Raji (cell line): ENCODE measurements at regions not wholly inside any gene's neighbourhood (a gene's known extent, or its start where the extent isn't known, plus 50 kb on each side); places are given as distances from the start of the nearest gene placed in this dataset.

Source experiments
- POLR2A ChIP-seq: IDR thresholded peaks from 2 replicates; pipeline ENCODE4 v1.6.1; 2011; ENCODE audit warnings: low read depth, low read length, control low read depth; ENCODE audit not compliant: insufficient read depth

DNA sequence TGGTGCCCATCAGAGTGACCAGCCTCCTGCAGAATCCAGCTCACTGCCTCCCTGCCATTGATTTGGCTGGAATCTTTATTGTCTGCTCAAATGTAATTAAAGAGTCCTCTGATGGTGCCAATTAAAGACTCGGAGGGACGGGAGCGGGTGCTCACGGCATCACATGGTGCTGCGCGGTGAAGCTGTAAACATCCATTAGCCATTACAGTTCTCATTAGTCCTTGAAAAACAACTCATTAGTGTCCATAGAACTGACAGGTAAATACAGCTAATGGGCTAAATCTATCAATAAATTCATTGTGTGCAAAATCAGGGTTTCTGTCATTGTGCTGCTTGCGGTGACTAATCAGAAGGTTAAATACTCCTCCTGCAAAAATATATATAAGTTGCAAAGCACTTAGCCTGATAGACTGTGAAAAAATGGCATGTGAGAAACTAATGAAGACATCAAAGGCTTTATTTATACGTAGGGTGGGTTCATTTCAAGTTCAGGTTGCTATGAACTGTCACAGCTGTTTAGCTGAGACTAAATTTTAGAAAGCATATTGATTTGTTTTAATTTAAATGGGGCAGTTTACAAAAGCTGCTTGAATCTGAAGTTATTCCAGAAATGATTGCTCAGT is 289.8 kb upstream of the POU3F1 start:
- TF ChIP-seq POLR2A: no peak

DNA sequence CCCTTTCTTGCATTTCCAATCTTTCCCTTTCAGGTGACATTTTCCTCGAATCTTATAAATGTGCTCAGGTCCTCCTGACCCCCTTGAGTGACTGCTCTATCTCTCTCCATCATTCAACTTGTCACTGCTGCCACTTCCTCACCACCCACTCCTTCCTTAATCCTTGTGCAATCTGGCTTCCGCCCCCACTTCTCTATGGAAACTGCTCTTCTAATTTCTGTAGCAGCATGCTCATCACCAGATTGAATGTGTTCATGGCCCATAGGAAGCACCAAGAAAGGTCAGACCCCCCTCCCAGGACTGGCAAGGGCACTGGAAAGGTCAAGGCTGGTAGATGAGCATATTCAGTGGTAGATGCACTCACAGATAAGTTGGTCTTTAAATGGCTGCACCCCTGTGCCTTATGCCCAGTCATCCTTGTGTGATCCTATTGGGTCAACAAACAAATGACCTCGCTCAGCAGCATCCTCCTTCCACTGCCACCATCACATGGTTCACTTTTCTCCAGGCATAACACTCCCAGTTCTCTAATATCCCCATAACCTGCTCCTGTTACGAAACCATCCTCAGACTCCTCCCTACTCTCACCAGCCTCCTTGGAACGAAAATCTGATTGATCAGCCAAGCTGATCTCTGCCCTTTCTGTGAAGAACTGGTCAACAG is 288.5 kb upstream of the POU3F1 start:
- TF ChIP-seq POLR2A: no peak

DNA sequence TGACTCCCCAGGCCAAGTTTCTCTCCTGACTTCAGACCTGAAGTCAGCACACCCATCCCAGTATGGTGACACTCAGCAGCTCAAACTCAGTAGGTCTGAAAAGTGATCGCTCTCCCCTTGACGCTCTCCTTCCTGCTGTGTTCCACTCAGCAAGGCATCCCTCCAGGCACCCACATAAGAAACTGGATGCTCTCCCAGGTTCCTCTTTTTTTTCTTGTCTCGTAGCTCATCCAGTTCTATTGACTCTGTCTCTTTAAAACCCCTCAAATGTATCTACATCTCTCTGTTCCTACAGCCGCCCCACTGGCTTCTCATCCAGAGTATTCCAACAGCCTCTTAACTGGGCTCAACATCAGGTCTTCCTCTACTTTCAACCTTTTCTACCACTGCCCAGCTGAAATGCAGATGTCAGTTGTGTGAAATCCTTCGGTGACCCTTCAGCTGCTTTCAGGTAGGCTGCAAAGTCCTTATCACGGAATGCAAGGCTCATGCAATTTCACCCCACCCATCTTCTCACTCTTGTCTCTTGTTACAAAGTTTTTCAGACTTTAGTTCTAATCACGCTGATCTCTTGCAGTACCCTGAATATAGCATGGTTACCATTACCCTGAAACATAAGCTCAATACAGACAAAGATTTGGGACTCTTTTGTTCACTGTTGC is 286.2 kb upstream of the POU3F1 start:
- TF ChIP-seq POLR2A: no peak

DNA sequence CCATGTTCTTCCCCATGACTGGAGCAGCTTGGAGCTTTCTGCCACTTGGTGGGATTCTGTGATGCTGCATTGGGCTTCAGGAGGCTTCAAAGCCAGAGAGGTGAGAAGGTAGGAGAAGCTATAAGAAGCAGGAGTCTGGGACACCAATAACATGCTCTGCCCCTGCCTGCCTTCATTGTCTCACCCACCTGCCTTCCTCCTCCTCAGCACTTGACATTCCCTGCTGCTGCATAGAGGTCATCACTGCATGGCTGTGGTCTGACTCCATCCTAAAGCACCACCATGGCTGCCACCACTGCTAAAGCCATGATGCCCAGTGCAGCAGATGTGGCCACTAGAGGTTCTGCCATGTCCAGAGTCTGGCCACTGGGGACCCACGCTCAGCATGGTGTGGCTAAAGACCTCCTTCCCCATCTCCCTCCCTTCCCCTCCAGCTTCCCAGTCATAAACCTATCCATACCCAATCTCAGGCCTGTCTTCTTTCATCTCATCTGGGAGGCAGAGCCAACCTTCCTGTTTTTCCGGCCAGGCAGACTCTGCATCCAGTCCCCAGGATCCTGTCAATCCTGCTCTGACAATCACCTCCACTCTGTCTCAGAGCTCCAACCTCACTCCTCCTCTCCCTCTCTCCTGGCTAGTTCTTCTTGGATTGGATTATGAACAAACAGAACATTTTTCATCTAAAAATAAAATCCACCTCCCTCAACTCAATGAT is 285.1 kb upstream of the POU3F1 start:
- no peak for TF ChIP-seq POLR2A

DNA sequence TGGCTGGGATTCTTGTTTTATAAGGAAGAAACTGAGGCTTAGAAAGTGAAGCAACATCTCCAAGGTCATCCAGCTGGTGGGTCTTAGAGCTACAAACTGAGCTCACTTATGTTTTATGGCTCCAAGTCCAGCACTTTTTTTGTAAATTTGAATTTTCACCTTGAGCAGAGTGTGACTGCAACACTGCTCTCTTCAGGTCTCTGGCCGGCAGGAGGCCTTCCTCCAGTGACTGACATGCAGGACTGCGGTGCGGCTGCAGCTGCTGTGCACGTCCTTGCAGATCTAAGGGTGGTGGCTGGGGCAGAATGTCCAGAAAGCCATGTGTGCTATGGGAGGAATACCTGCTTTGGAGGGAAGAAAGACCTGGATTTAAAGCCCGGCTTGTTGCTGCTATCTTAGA is 284.2 kb upstream of the POU3F1 start:
- TF ChIP-seq POLR2A: no peak

DNA sequence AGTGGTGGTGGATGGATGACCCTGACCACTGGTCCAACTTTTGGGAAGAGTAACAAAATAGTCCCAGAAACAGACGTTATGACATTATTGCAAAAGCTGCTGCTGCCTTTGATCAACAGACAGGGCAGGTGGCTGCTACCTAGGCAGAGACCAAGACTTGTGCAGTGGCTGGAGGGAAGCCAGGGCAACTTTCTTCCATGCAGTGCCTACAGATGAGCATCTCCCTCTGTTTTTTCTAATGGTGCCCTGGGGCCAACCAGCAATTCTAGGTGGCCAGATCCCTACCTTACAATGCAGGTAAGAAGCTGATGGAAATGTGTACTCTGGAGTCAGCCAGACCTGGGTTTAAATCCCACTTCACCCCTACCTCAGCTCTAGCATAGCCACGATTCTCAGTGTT is 283.1 kb upstream of the POU3F1 start:
- TF ChIP-seq POLR2A: no peak

DNA sequence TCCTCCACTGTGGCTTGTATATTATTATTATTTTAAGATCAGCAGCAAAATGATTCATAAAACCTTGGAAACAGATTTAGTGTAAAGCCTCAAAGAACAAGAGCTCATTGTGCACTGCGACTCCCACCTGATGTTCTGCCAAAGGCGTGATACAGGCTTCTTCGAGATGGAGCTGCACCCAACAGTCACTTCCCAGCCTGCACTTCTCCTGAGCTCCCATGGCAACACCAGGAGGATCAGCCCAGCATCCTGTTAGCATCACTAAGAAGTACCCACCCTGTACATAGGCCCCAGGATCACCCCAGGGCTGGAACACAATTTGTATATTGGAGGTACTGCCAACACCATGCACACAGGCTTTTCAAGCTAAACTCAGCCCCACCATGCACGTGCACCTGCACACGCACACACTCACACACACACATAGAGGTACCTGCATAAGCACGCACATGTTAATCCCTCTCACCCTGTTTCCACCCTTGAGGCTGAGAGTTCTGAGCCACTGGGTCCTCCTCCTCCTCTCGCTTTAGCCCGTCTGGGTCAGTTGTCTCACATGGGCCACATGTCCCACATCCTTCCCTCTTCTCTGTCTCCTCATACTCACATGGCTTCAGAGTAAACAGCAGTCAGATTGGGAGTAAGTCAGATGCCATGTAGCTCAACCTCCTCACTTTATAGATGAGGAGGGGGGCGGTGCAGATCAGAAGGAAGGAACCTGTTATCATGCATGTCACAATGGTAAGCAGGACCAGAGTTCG is 281.9 kb upstream of the POU3F1 start:
- no peak for TF ChIP-seq POLR2A

DNA sequence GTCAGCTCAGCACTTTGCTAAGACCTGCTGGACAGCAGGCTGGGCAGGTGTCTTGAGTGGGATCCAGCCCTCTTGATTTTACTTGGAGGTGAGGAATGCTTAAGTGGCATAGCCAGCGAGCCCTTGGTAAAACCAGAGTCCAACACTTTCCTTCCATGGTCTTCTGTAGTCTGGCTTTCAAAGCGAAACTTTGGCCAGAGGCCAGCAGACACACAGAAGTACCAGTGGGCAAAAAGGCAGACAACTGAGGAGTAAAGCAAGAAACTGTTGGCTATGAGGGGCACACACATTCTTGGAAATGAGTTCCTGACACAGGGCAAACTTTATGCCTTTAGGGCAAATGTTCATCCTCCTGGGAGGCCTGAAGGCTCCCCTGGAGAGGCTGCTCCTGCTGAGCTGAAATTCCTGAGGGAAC is 281.0 kb upstream of the POU3F1 start:
- no peak for TF ChIP-seq POLR2A

DNA sequence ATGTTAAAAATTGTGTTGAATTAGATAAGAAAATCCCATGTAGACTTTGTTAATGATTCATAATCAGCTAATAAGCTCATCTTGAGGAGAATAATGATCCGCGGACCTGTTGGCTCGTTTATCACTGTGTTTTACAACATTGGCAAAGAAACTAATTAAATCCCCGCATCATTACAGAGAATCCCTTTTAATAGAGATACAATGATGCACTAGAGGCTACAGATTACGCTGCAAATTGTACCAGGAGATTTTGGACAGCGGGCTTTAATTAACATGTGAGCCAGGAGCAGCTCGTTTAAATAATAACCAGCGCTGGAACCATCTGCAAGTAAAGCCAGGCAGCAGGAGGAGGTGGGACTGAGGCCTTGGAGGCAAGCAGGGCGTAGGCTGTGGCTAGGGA is 280.3 kb upstream of the POU3F1 start:
- TF ChIP-seq POLR2A: no peak

DNA sequence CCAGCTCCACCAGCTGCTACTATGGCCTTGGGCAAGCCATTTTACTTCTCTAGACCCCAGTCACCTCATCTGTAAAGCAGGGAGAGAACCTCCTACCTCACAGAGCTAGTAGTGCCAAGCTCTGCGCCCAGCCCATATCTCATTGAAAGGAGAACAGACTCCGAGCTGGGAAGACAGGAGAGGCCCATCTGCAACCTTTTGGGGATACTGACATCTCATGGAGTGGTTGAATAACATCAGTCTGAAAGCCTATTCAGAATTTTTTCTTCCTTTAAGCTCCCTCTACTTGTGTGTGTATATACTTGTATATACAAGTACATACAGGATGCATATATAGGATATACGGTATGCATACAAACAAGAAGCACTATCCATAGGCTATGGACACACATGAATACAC is 279.5 kb upstream of the POU3F1 start:
- TF ChIP-seq POLR2A: no peak

DNA sequence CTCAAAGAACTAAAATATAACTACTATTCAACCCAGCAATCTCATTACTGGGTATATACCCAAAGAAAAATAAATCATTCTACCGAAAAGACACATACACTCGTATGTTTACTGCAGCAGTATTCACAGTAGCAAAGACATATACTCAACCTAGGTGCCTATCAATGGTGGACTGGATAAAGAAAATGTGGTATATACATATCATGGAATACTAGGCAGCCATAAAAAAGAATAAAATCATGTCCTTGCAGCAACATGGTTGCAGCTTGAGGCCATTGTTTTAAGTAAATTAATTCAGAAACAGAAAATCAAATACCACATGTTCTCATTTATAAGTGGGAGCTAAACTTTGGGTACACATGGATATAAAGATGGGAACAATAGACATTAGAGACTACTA is 266.2 kb upstream of the POU3F1 start:
- TF ChIP-seq POLR2A: no peak

DNA sequence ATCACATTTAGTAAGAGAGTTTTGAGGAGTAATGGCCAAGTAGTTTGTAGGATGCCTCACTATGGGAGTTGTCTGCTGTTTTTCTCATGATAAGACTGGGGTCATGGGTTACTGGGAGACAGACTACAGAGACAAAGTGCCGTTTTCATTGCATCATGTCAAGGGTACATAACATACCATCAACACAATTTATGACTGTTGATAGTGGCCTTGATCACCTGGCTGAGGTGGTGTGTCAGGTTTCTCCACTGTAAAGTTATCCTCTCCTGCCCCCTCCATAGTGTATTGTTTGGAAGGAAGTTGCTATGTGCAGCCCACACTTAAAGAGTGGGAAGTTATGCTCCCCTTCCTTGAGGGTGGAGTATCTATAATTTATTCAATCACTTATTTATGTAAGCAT is 263.5 kb upstream of the POU3F1 start:
- TF ChIP-seq POLR2A: no peak

DNA sequence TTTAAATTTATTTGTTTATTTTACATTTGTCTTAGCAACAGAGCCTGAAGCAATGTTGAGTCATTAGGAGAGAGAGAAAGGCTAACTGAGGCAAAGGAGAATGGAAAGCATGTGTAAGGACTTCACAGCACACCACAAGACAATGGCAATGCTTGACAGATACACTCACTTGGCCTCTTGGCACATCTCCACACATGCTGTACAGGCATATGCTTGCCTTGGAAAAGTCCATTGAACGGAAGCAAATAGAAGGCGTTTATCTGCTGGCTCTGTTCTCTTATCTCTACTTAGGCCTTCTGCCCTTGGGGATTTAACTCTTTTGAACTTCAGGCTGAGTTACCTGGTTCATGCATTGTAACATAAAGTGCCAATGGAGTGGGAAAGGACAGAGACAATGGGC is 262.2 kb upstream of the POU3F1 start:
- TF ChIP-seq POLR2A: no peak

DNA sequence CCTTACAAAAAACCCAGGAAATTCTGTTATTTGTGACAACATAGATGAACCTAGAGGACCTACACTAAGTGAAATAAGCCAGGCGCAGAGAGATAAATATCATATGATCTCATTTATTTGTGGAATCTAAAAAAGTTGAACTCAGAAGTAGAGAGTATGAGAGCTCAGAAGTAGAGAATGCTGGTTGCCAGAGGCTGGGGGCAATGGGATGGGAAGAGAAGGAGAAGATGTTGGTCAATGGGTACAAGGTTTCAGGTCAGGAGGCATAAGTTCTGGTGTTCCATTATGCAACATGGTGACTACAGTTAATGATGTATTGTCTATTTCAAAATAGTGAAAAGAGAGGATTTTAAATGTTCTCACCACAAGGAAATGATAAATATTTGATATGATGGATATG is 259.1 kb upstream of the POU3F1 start:
- TF ChIP-seq POLR2A: no peak

DNA sequence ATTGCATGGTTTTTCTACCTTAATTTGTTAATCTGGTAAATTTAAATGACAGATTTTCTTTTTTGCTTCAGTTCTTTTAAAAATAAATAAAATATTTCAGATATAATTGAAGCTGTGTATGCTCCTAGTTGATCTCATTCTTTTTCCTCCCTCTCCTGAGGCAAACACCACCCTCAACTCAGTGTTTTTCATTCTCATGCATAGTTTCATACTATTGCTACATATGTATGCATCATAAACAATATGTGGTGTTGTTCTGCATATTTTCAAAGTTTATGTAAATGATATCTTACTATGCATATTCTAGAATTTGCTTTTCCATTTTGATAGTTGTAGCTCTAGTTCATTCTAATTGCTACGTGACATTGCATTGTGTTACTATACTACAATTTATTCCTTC is 257.2 kb upstream of the POU3F1 start:
- no peak for TF ChIP-seq POLR2A
